Chondrocyte (in vitro differentiated cells): ENCODE measurements at regions not wholly inside any gene's neighbourhood (a gene's known extent, or its start where the extent isn't known, plus 50 kb on each side); places are given as distances from the start of the nearest gene placed in this dataset.

Experiments used
- DNase-seq: peaks from one replicate; pipeline ENCODE4 v3.0.0; 2021; ENCODE audit warnings: mixed read lengths, low spot score
- H3K27ac Mint-ChIP-seq: one replicate; pipeline ENCODE4 v1.8.0; 2021; ENCODE audit warnings: mild to moderate bottlenecking, moderate library complexity, mixed read lengths; ENCODE audit not compliant: unreplicated experiment
- H3K27me3 Mint-ChIP-seq: 2 replicates; pipeline ENCODE4 v1.8.0; 2021; ENCODE audit warnings: low read depth, mixed read lengths
- H3K36me3 Mint-ChIP-seq: 2 replicates; pipeline ENCODE4 v1.8.0; 2021; ENCODE audit warnings: low read depth, mixed read lengths
- H3K4me1 Mint-ChIP-seq: 2 replicates; pipeline ENCODE4 v1.8.0; 2021; ENCODE audit warnings: low read depth, mild to moderate bottlenecking, mixed read lengths
- H3K4me3 Mint-ChIP-seq: one replicate; pipeline ENCODE4 v1.8.0; 2021; ENCODE audit warnings: mild to moderate bottlenecking, moderate library complexity, mixed read lengths; ENCODE audit not compliant: unreplicated experiment
- H3K9me3 Mint-ChIP-seq: 2 replicates; pipeline ENCODE4 v1.8.0; 2021; ENCODE audit warnings: low read depth, mixed read lengths
- TF ChIP-seq, protein P1 (sequence below): fragments of 200-600 bp; sonication (generic); IDR thresholded peaks from 2 replicates; pipeline ENCODE4 v1.5.0; 2021; ENCODE audit warnings: antibody characterized with exemption, mild to moderate bottlenecking, moderate library complexity

DNA sequence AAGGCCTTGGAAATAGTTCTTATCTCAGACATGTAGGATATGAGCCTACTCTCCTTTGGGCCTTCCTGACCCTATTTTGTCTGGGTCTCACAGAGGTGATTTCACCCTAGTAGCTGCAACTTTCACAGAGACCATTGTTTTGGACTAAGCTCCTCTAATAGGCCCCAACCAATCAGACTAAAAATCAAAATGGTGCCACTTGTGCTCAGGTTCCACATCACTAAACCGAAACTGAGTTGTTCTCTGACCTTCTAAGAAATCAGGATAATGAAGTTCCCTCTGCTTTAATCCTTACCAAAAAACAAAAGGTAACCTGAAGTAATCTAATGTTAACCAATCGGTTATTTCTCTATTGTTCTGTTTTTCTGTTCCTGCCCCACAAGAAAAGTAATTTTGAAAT is 143.6 kb downstream of the CD24 start:
- Mint-ChIP-seq H3K4me3 (no peak overlapping the region), H3K4me1 (no peaks in the 10 kb centered on the region), H3K9me3 (peaks cover 5% of the 10 kb centered on the region), H3K36me3 (no peaks in the 10 kb centered on the region), H3K27ac (no peak overlapping the region), H3K27me3 (peaks cover 24% of the 10 kb centered on the region)
- DNase-seq: no peak
- TF ChIP-seq, protein P1, sequence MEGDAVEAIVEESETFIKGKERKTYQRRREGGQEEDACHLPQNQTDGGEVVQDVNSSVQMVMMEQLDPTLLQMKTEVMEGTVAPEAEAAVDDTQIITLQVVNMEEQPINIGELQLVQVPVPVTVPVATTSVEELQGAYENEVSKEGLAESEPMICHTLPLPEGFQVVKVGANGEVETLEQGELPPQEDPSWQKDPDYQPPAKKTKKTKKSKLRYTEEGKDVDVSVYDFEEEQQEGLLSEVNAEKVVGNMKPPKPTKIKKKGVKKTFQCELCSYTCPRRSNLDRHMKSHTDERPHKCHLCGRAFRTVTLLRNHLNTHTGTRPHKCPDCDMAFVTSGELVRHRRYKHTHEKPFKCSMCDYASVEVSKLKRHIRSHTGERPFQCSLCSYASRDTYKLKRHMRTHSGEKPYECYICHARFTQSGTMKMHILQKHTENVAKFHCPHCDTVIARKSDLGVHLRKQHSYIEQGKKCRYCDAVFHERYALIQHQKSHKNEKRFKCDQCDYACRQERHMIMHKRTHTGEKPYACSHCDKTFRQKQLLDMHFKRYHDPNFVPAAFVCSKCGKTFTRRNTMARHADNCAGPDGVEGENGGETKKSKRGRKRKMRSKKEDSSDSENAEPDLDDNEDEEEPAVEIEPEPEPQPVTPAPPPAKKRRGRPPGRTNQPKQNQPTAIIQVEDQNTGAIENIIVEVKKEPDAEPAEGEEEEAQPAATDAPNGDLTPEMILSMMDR: no peak

DNA sequence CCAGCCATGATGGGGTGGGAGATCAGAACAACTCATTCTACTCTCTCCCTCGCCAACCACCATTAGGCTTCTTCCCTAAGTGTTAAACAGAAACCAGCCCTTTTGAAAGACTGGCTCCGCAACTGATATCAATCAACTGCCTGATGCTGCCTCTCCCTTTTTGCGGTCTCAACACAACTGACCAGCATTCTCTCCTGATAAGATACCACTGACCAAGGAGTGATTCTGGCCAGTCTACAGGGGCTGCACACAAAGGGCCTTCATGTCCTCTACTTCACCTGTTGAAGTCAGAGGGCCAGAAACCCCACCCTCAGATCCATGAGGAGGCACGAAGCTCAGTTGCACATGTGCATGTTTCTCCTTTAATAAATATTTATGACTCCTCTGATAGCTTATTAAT is 145.1 kb downstream of the CD24 start:
- Mint-ChIP-seq H3K27ac (no peak overlapping the region), H3K36me3 (no peaks in the 10 kb centered on the region), H3K9me3 (peaks cover 3% of the 10 kb centered on the region), H3K4me3 (no peak overlapping the region), H3K27me3 (peaks cover 15% of the 10 kb centered on the region), H3K4me1 (no peaks in the 10 kb centered on the region)
- TF ChIP-seq, protein P1: no peak
- no peak for DNase-seq

DNA sequence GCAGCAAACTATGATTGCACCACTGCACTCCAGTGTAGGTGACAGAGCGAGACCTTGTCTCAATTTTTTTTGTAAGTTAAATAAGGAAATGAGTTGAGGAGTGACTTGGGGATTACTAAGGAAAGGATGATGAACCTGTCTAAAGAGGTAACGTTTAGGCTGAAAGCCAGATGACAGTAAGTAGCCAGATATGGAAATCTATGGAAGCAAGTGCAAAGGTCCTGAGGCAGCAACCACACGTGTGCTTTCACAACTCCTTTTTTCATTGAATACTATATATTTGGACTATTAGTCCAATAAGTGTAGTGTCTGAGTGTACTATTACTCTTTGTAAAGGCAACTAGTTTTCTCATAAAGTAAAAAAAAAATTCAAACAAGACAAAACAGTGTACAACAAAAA is 147.4 kb downstream of the CD24 start:
- no peak for DNase-seq
- Mint-ChIP-seq H3K36me3 (no peaks in the 10 kb centered on the region), H3K9me3 (peaks cover 3% of the 10 kb centered on the region), H3K27ac (no peak overlapping the region), H3K27me3 (peaks cover 12% of the 10 kb centered on the region), H3K4me1 (no peaks in the 10 kb centered on the region), H3K4me3 (no peak overlapping the region)
- TF ChIP-seq, protein P1: no peak

DNA sequence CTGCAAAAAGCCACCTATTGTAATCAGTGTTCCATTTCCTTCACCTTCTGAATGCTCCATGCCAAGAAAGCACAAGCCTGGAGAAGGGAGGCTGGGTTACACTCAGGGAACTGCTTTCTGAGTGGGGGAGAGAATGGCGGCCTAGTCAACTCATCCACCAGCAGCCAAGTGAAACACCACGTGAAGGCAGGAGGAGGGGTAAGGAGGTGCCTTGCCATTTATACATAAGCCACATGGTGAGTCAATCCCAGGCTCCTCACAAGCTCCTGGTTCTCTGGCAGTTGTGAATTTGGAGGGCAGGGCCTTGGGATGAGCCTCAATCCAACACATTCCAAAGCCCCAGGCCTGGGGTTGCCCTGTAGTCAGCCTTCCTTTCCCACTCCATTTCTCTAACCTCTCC is 149.4 kb downstream of the CD24 start:
- DNase-seq: no peak
- Mint-ChIP-seq H3K27ac (no peak overlapping the region), H3K4me1 (peaks cover 7% of the 10 kb centered on the region), H3K4me3 (no peak overlapping the region), H3K27me3 (peaks cover 11% of the 10 kb centered on the region), H3K36me3 (no peaks in the 10 kb centered on the region), H3K9me3 (peaks cover 3% of the 10 kb centered on the region)
- TF ChIP-seq, protein P1: no peak

DNA sequence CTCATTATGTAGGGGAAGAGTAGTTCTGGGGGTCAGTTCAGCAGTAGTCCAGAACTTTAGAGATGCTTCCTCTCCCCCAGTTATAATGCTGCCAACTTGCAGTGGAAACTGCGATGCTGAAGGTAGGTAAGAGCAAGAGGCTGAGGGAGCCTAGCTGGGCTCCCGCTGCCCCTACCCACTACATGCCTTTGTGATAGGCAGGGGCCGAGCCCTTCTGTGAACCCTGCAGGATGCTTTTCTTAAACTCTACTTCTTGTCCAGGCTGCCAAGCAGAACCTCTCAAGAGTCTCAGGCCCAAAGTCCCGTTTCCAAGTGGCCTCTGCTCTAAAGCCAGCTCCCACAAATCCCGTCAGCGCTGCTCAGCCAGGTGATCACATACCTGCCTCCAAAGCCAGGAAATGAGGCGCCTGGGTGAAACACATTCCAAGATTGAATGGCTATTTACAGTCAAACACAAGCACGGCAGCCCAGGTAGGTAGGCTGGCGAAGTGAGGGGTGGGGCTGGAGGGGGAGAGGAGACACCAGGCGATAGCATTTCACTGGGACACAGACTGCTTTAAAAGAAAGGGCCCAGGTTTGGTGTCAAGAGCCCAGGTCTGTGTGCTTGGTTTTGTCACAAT is 150.7 kb downstream of the CD24 start:
- no peak for DNase-seq
- Mint-ChIP-seq H3K27me3 (peaks cover 11% of the 10 kb centered on the region), H3K36me3 (no peaks in the 10 kb centered on the region), H3K9me3 (peaks cover 3% of the 10 kb centered on the region), H3K4me1 (peaks cover 7% of the 10 kb centered on the region), H3K4me3 (no peak overlapping the region), H3K27ac (no peak overlapping the region)
- TF ChIP-seq, protein P1: no peak
